K562 (cell line): ENCODE measurements at regions not wholly inside any gene's neighbourhood (a gene's known extent, or its start where the extent isn't known, plus 50 kb on each side); places are given as distances from the start of the nearest gene placed in this dataset.

Experiments used
- ATAC-seq: fragments of 200-7000 bp; cut with Tn5 transposase; 3 replicates; pipeline ENCODE4 v1.9.1; 2020; ENCODE audit warnings: moderate library complexity
- BruUV-seq: library from RNA; stranded (reverse); fragments of 400-500 nt; replicated peaks from 2 replicates; lab custom pipeline; 2021; lab: Mats Ljungman, UMichigan
- CTCF ChIA-PET: fragments of 300-600 bp; formaldehyde crosslinking; extraction: SDS; loops from one replicate; lab custom pipeline; 2021; ENCODE audit warnings: low intra/inter-chr PET ratio; lab: Yijun Ruan, JAX
- POLR2A ChIA-PET: fragments of 300-600, 350-650 bp; sonication (Branson Sonifier 250); formaldehyde crosslinking; extraction: SDS; loops from one replicate; lab custom pipeline; 2021; ENCODE audit warnings: antibody characterized with exemption, inconsistent platforms; lab: Yijun Ruan, JAX
- DNase-seq, 4 experiments: peaks; one replicate each; pipeline versions ENCODE4 v3.0.0 to v3.0.0-alpha.2; 2011 to 2018; ENCODE audit warnings: low spot score in 3 of 4, mixed read lengths in 3 of 4; ENCODE audit errors: extremely low read depth in 1 of 4
- FAIRE-seq: peaks from 2 replicates; lab custom pipeline; 2011; peaks lifted over from hg19 to GRCh38; lab: Jason Lieb, UNC
- H2AFZ ChIP-seq: 2 replicates; pipeline ENCODE4 v1.6.0; 2011; ENCODE audit warnings: low read depth, low read length, control low read depth, inconsistent platforms
- H3K27ac ChIP-seq: fragments of 200-600 bp; 3 replicates; pipeline ENCODE4 v1.8.0; 2011; ENCODE audit warnings: low read depth, mild to moderate bottlenecking, control low read depth, inconsistent platforms, low read length, moderate library complexity, mixed read lengths; ENCODE audit errors: extremely low read depth
- H3K27me3 ChIP-seq, 2 experiments: fragments of 300-600 bp in 1 of 2; 2 replicates in 1 of 2; 3 replicates in 1 of 2; pipeline versions ENCODE4 v1.6.0 to v1.8.0; 2011; ENCODE audit warnings: inconsistent platforms in 2 of 2, low read length in 2 of 2, mild to moderate bottlenecking in 1 of 2, mixed read lengths in 1 of 2, moderate library complexity in 1 of 2; ENCODE audit not compliant: control insufficient read depth in 2 of 2, insufficient read depth in 2 of 2
- H3K36me3 ChIP-seq: fragments of 300-600 bp; 3 replicates; pipeline ENCODE4 v1.8.0; 2011; ENCODE audit warnings: mild to moderate bottlenecking, low read length, inconsistent platforms; ENCODE audit not compliant: control insufficient read depth, insufficient read depth
- H3K4me1 ChIP-seq, 2 experiments: fragments of 200-600 bp in 1 of 2; replicated peaks in 1 of 2; 2 replicates in 1 of 2; 3 replicates in 1 of 2; pipeline versions ENCODE4 v1.5.1 to v1.8.0; 2011; ENCODE audit warnings: inconsistent platforms in 2 of 2, low read length in 2 of 2, mild to moderate bottlenecking in 1 of 2, mixed read lengths in 1 of 2, moderate library complexity in 1 of 2; ENCODE audit not compliant: control insufficient read depth in 2 of 2, insufficient read depth in 2 of 2
- H3K4me2 ChIP-seq: 2 replicates; pipeline ENCODE4 v1.6.1; 2011; ENCODE audit warnings: low read length, control low read depth, inconsistent platforms, mixed read lengths; ENCODE audit not compliant: insufficient read depth
- H3K4me3 ChIP-seq: fragments of 200-600 bp; sonication (generic), shearing (Covaris generic); 2 replicates; pipeline ENCODE4 v1.5.1; 2016; ENCODE audit warnings: control low read depth, inconsistent platforms
- H3K79me2 ChIP-seq: fragments of 200-600 bp; 3 replicates; pipeline ENCODE4 v1.8.0; 2011; ENCODE audit warnings: low read length, inconsistent platforms; ENCODE audit not compliant: control insufficient read depth, insufficient read depth
- H3K9ac ChIP-seq, 2 experiments: 2 replicates each; pipeline versions ENCODE4 v1.6.0 to v1.6.1; 2011; ENCODE audit warnings: low read depth in 2 of 2, low read length in 2 of 2, control low read depth in 1 of 2, inconsistent platforms in 1 of 2, mild to moderate bottlenecking in 1 of 2, mixed read lengths in 1 of 2; ENCODE audit not compliant: insufficient read depth in 1 of 2
- H3K9me1 ChIP-seq: one replicate; pipeline ENCODE4 v1.6.0; 2011; ENCODE audit warnings: inconsistent platforms, mild to moderate bottlenecking, low read length, moderate library complexity; ENCODE audit not compliant: control insufficient read depth, insufficient read depth
- H3K9me3 ChIP-seq: replicated peaks from 2 replicates; pipeline ENCODE4 v1.5.1; 2011; ENCODE audit warnings: low read depth, low read length, inconsistent platforms; ENCODE audit not compliant: control insufficient read depth, insufficient read depth
- H4K20me1 ChIP-seq: replicated peaks from 2 replicates; pipeline ENCODE4 v1.6.1; 2011; ENCODE audit warnings: low read length, inconsistent platforms, mixed read lengths; ENCODE audit not compliant: control insufficient read depth, insufficient read depth
- CEBPB ChIP-seq: fragments of 450-650 bp; IDR thresholded peaks from 2 replicates; pipeline ENCODE4 v1.6.1; 2016; ENCODE audit warnings: missing genetic modification characterization, missing compliant biosample characterization
- HLTF ChIP-seq: fragments of 450-650 bp; IDR thresholded peaks from 2 replicates; pipeline ENCODE4 v1.6.1; 2016
- IRF9 ChIP-seq: fragments of 450-650 bp; IDR thresholded peaks from 2 replicates; pipeline ENCODE4 v1.6.1; 2016; ENCODE audit warnings: missing biosample characterization, missing genetic modification characterization
- ZNF41 ChIP-seq: fragments of 250-450 bp; sonication (Bioruptor Pico); conservative IDR thresholded peaks from 2 replicates; pipeline ENCODE4 v1.4.0; 2020; ENCODE audit warnings: mild to moderate bottlenecking
- ZNF766 ChIP-seq: fragments of 200-800 bp; sonication (Bioruptor generic); conservative IDR thresholded peaks from 2 replicates; pipeline ENCODE4 v1.6.1; 2016; ENCODE audit warnings: missing genetic modification characterization, missing compliant biosample characterization
- WGBS: fragments of 100-300 bp; shearing (Covaris generic); methylation state at CpG from one replicate; pipeline ENCODE4 v1.1.6; 2016; ENCODE audit warnings: low coverage, mixed read lengths; ENCODE audit not compliant: insufficient coverage; ENCODE audit errors: missing lambda C conversion rate; 5-methylcytosine and 5-hydroxymethylcytosine counted together
- in situ Hi-C: fragments of 300-500 bp; cut with MboI; formaldehyde crosslinking; loops from 4 replicates; pipeline ENCODE4 v1.15.0; 2018; ENCODE audit warnings: inconsistent platforms, mixed read lengths
- intact Hi-C: fragments of 100-400 bp; cut with micrococcal nuclease; formaldehyde crosslinking; loops from 2 replicates; pipeline ENCODE4 v1.14.2; 2022

- Histone ChIP-seq H3K9me1 (no peaks in the 10 kb centered on the region), H3K36me3 (no peaks in the 10 kb centered on the region), H3K9me3 (no peaks in the 10 kb centered on the region), H4K20me1 (no peaks in the 10 kb centered on the region), H2AFZ (no peak overlapping the region), H3K79me2 (no peaks in the 10 kb centered on the region), H3K4me2 (no peak overlapping the region), H3K4me1 (no peaks in the 10 kb centered on the region), H3K27me3 (peaks cover 8 to 12% of the 10 kb centered on the region in 2 experiments; a peak in 3 of 5 replicates), H3K4me3 (no peak overlapping the region), H3K9ac (no peak overlapping the region), H3K27ac (no peak overlapping the region)
- ChIA-PET POLR2A (no interaction called here), CTCF (no interaction called here)
- no peak for ATAC-seq
- in situ Hi-C loops, result no loop called here
- BruUV-seq, result no TSS peak
- no peak for DNase-seq
- no peak for FAIRE-seq
- no peak for TF ChIP-seq ZNF41 (CRISPR knock-in tag)
- no peak for TF ChIP-seq HLTF
- peak; percentile 65 for TF ChIP-seq CEBPB (tag)
- 2% methylated on average over 6 of the region's 6 CpGs for WGBS
- intact Hi-C loops, result no loop called here
Measured at GRCh38 chr18:10234912-10235660, 219.3 kb upstream of the APCDD1 start.

- FAIRE-seq (no peak), DNase-seq (no peak), ATAC-seq (no peak)
- Histone ChIP-seq H3K27ac (no peak overlapping the region), H3K9ac (no peak overlapping the region), H3K36me3 (no peaks in the 10 kb centered on the region), H3K9me1 (no peaks in the 10 kb centered on the region), H3K4me2 (no peak overlapping the region), H3K4me1 (no peaks in the 10 kb centered on the region), H3K9me3 (no peaks in the 10 kb centered on the region), H3K79me2 (no peaks in the 10 kb centered on the region), H2AFZ (no peak overlapping the region), H4K20me1 (no peaks in the 10 kb centered on the region), H3K4me3 (no peak overlapping the region), H3K27me3 (peaks cover 8 to 16% of the 10 kb centered on the region in 2 experiments; a peak in 3 of 5 replicates)
- in situ Hi-C loops (no loop called here), intact Hi-C loops (no loop called here)
- no TSS peak for BruUV-seq
- no peak for TF ChIP-seq IRF9 (tag)
- TF ChIP-seq ZNF766, result no peak
- CTCF ChIA-PET, result no interaction called here
- POLR2A ChIA-PET, result no interaction called here
- 3% methylated on average over 2 of the region's 2 CpGs for WGBS
Measured at GRCh38 chr18:10235661-10235952, 218.8 kb upstream of the APCDD1 start.
